ENCODE measurements at regions not wholly inside any gene's neighbourhood (a gene's known extent, or its start where the extent isn't known, plus 50 kb on each side); places are given as distances from the start of the nearest gene placed in this dataset.

GRCh38 chr11:81569999-81570398 lies 1163.7 kb downstream of the FAM181B start:
- Histone ChIP-seq H3K4me1 (ENCODE audit: insufficient read depth, low read length) (no peaks in the 10 kb centered on the region), H4K20me1 (ENCODE audit: insufficient read depth, low read length) (no peaks in the 10 kb centered on the region), H3K27ac (ENCODE audit: extremely low read length, insufficient read depth, low read length) (no peak overlapping the region), H3K9ac (ENCODE audit: insufficient read depth, low read depth, low read length) (no peak overlapping the region), H3K27me3 (ENCODE audit: control insufficient read depth in 1 of 2, insufficient read depth in 2 of 2, low read length in 2 of 2) (no peaks in the 10 kb centered on the region), H2AFZ (ENCODE audit: low read length) (no peak overlapping the region), H3K9me3 (ENCODE audit: low read length) (no peaks in the 10 kb centered on the region), H3K36me3 (replicated peaks in 1 of 2; ENCODE audit: control insufficient read depth in 1 of 2, insufficient read depth in 2 of 2, low read length in 2 of 2) (no peaks in the 10 kb centered on the region), H3K4me3 (replicated peaks in 1 of 3; ENCODE audit: insufficient read depth in 1 of 3, low read depth in 2 of 3, low read length in 3 of 3) (no peak overlapping the region), H3K79me2 (ENCODE audit: insufficient read depth, low read length) (no peaks in the 10 kb centered on the region), H3K4me2 (ENCODE audit: low read depth, low read length) (no peak overlapping the region)
- in situ Hi-C loops (cut with HindIII; ENCODE audit: extremely low pct_ligation_motif_present, low pct_unique_long_range_greater_than_20kb) (no loop called here), intact Hi-C loops (cut with micrococcal nuclease; ENCODE audit: unreplicated experiment) (no loop called here)
- 0% methylated on average over 1 of the region's 1 CpG for whole genome bisulfite sequencing (ENCODE audit: low lambda C conversion rate)
- TF ChIP-seq ZNF362 (CRISPR knock-in tag; IDR thresholded peaks at IDR 0.05; ENCODE audit: borderline replicate concordance) (no peak), RAD21 (CRISPR knock-in tag; IDR thresholded peaks at IDR 0.05) (no peak), ZNF317 (CRISPR knock-in tag; IDR thresholded peaks at IDR 0.05) (no peak)
- ATAC-seq (no peak), FAIRE-seq (no peak), DNase-seq (ENCODE audit: low spot score) (no peak)
- POLR2A ChIA-PET: no interaction called here
- BruUV-seq (replicated peaks): no TSS peak
- CTCF ChIA-PET (ENCODE audit: low intra/inter-chr PET ratio, low total read pairs): no interaction called here

- FAIRE-seq: no peak
- Histone ChIP-seq H3K4me1 (ENCODE audit: insufficient read depth, low read length) (no peaks in the 10 kb centered on the region), H3K27me3 (ENCODE audit: control insufficient read depth in 1 of 2, insufficient read depth in 2 of 2, low read length in 2 of 2) (no peaks in the 10 kb centered on the region), H3K4me2 (ENCODE audit: low read depth, low read length) (no peak overlapping the region), H3K36me3 (replicated peaks in 1 of 2; ENCODE audit: control insufficient read depth in 1 of 2, insufficient read depth in 2 of 2, low read length in 2 of 2) (no peaks in the 10 kb centered on the region), H3K9ac (ENCODE audit: insufficient read depth, low read depth, low read length) (no peak overlapping the region), H3K9me3 (ENCODE audit: low read length) (no peaks in the 10 kb centered on the region), H3K79me2 (ENCODE audit: insufficient read depth, low read length) (no peaks in the 10 kb centered on the region), H3K27ac (ENCODE audit: extremely low read length, insufficient read depth, low read length) (no peak overlapping the region), H3K4me3 (replicated peaks in 1 of 3; ENCODE audit: insufficient read depth in 1 of 3, low read depth in 2 of 3, low read length in 3 of 3) (no peak overlapping the region), H4K20me1 (ENCODE audit: insufficient read depth, low read length) (no peaks in the 10 kb centered on the region), H2AFZ (ENCODE audit: low read length) (no peak overlapping the region)
- POLR2A ChIA-PET: no interaction called here
- CTCF ChIA-PET (ENCODE audit: low intra/inter-chr PET ratio, low total read pairs): no interaction called here
- intact Hi-C loops (cut with micrococcal nuclease; ENCODE audit: unreplicated experiment) (no loop called here), in situ Hi-C loops (cut with HindIII; ENCODE audit: extremely low pct_ligation_motif_present, low pct_unique_long_range_greater_than_20kb) (no loop called here)
- no TSS peak for BruUV-seq (replicated peaks)
- no peak for ATAC-seq
- no peak for DNase-seq (ENCODE audit: low spot score)
- TF ChIP-seq ZBTB25 (CRISPR knock-in tag; IDR thresholded peaks at IDR 0.05) (no peak), SIN3B (IDR thresholded peaks at IDR 0.05; ENCODE audit: low read length) (no peak)
These were observed 1164.7 kb downstream of the FAM181B start for GRCh38 chr11:81568918-81569317.
